Hematopoietic multipotent progenitor cell treated with erythropoietin and hydrocortisone succinate and interleukin-3 and kit ligand, for 8 days (in vitro differentiated cells): ENCODE measurements at regions not wholly inside any gene's neighbourhood (a gene's known extent, or its start where the extent isn't known, plus 50 kb on each side); places are given as distances from the start of the nearest gene placed in this dataset.
A peak's percentile ranks its signal among the peaks of the same experiment; 100 is the strongest.

Experiments
- DNase-seq: peaks from one replicate; pipeline ENCODE4 v3.0.0-alpha.2; 2015

- DNase-seq, result no peak
Measured at GRCh38 chr20:39954621-39955020, 734.4 kb downstream of the MAFB start.

DNA sequence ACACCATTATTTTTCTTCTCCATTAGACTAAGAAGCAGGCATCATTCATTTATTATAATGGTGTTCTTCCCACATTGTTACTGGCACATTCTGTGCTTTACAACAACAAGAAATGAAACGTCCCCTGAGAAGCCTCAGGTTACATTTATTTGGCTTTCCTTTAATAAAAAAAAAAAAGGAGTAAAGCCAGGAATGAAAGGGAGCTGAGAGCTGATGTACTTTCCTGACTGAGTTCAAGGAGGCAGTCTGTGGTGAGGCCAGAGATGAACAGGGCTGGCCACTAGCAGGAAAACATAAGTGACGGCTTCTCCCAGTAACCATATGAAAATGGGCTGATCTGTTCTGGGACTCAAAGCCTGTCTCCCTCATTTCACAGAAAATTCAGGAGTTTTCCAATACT is 742.1 kb downstream of the MAFB start:
- no peak for DNase-seq

DNA sequence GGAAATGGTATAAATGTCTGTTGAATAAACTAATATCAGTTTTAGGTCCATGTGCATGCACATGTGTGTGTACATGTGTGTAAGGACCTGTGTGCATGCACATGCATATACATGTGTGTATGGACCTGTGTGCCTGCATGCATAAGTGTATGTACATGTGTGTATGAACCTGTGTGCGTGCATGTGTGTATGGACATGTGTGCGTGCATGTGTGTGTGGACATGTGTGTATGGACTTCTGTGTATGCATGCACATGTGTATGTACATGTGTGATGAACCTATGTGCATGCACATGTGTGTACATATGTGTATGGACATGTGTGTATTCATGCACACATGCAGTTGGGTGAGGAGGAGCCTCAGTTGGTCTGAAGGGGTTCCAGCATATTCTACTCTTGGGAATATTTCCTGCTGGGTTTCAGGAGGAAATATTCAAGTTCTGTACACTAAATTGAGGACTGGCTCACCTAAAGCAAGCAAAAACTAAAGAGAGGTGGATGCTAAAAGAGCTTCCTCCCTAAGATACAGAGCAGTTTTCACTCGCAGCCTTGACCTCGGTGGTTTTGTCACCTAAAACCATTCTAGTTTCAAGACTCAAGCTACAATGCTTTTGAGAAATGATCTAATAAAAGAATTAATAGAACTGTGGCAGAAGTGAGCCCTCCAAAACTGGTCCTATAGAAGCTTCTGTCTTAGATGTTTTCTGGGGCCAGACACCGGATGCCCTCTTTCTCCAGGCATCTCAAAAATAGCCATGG is 742.8 kb downstream of the MAFB start:
- DNase-seq, result no peak

GRCh38 chr20:39944861-39945260 is 744.2 kb downstream of the MAFB start:
- DNase-seq, result no peak

DNA sequence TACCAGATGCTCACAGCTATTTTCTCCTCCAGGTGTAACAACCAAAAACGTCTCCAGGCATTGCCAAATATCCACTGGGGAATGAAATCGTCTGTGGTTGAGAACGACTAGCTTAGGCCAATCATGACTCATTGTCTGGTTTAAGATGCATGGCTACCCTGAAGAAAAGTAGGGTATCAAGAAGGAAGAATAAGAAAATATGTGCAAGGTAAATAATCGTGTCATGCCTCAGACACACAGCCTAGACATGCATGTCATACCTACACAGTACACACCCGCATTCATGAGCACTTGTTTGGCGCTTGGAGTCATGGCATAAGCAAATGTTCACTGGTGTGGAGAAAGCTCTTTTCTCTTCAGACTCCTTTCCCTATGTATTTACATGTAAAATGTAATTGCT is 745.7 kb downstream of the MAFB start:
- DNase-seq, result no peak

- DNase-seq, result no peak
Measured at GRCh38 chr20:39941245-39941644, 747.8 kb downstream of the MAFB start.

GRCh38 chr20:39939241-39939865 is 749.7 kb downstream of the MAFB start:
- no peak for DNase-seq

DNA sequence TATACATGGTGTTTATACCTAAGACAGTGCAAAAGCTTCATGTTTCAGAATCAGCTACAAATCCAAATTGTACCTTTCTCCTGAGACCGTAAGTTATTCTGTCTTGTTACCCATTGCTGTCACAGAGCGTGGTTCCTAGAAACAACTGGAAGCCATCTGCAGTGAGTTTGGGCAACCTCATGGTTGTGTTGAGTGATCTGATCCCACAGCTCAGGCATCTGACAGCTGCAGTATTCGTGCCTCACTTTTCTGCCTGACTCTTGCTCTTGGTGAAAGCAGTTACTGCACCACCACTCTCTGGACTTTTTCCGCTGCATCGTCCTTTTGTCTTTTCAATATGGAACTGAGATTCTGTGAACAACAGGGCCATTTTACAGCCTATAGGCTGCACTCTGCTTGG is 752.6 kb downstream of the MAFB start:
- no peak for DNase-seq

GRCh38 chr20:39935901-39936300 is 753.1 kb downstream of the MAFB start:
- DNase-seq, result no peak

GRCh38 chr20:39916236-39916765 is 772.7 kb downstream of the MAFB start:
- DNase-seq, result no peak

- DNase-seq, result no peak
Measured at GRCh38 chr20:39913274-39913673, 775.8 kb downstream of the MAFB start.

- DNase-seq, result no peak
Measured at GRCh38 chr20:39911497-39911896, 777.5 kb downstream of the MAFB start.

GRCh38 chr20:39910536-39910935 is 778.5 kb downstream of the MAFB start:
- DNase-seq, result no peak

DNA sequence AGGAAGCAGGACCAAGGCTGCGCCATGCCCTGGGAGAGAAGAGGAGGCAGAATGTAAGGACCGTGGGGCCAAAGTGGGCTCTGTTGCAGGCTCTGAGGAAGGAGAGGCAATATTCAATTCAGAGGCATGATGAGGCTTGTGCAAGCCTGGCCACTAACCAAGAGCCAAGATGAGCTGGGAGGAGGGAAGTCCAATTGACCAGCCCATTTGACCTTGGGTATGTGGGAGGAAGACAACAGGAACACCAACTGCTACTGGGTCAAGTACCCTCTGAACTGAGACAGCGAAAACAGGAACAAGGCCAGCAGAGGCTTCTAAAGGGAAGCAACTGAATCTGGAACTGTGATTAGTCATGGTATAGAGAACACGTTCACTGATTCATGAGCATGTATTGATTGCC is 779.6 kb downstream of the MAFB start:
- no peak for DNase-seq

- DNase-seq, result no peak
Measured at GRCh38 chr20:39904476-39905112, 784.4 kb downstream of the MAFB start.

- DNase-seq, result no peak
Measured at GRCh38 chr20:39903806-39904465, 785.1 kb downstream of the MAFB start.

GRCh38 chr20:39899881-39900280 is 789.2 kb downstream of the MAFB start:
- no peak for DNase-seq

GRCh38 chr20:39898467-39898852 is 790.6 kb downstream of the MAFB start:
- peak; percentile 1 for DNase-seq

DNA sequence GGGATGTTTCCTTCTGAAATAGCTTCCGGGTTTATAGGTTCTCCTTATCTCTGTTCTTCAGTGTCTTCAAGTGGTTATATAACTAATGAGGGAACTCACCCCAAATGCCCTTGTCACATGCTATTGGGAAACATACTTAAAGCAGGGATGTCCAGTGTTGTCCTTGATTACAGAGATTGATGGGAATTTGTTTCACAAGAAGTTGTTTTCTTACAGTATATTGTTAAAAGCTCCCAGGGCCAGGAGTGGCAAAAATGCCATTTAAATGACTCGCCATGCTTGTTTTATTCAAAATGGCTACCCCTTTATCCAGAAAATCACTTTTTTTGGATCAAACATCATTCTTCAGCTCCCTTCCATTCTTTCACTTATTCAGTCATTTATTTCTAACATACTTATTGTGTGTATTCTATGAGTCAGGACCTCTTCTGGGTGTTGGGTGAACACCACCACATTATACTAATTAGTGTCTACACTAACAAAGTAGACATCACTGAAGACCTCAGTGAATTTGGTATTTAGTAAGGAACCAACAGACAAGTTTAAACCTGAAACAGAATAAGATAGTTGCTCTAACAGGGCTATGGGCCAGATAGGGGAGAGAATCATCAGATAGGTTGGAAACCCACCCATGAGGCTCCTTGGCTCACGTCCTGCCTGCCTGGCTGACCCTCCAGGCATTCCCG is 791.1 kb downstream of the MAFB start:
- no peak for DNase-seq

DNA sequence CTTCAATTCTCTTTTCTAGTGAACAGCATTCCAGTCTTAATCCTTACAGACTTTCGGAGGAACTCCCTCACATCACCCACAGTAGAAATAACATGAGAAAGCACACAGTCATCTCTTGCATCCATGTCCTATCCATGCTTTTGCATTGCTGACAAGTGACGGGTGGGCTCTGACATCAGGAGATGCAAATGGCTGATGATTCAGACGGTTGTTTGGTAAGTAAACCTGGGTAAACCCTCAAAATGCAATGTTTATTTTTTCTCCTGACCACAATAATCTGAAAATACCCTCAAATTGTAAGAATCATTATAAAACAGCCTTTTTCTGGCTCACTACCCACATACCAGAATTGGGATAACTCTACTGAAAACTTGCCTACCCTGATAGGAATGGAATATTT is 792.0 kb downstream of the MAFB start:
- DNase-seq, result no peak

- no peak for DNase-seq
Measured at GRCh38 chr20:39894067-39894466, 795.0 kb downstream of the MAFB start.

- no peak for DNase-seq
Measured at GRCh38 chr20:39893003-39893685, 795.9 kb downstream of the MAFB start.
